HL-60 (cell line): ENCODE measurements at regions not wholly inside any gene's neighbourhood (a gene's known extent, or its start where the extent isn't known, plus 50 kb on each side); places are given as distances from the start of the nearest gene placed in this dataset.

Experiments
- GABPA ChIP-seq: IDR thresholded peaks from 2 replicates; pipeline ENCODE4 v1.6.1; 2012; ENCODE audit warnings: low read depth
- POLR2AphosphoS5 ChIP-seq: IDR thresholded peaks from 2 replicates; pipeline ENCODE4 v1.6.1; 2012; ENCODE audit warnings: low read depth
- REST ChIP-seq: IDR thresholded peaks from 2 replicates; pipeline ENCODE4 v1.6.1; 2012; ENCODE audit warnings: low read depth; ENCODE audit not compliant: insufficient replicate concordance
- TF ChIP-seq, protein P1 (sequence below): IDR thresholded peaks from one replicate; pipeline ENCODE4 v1.5.1; 2011; ENCODE audit warnings: low read length, control low read depth, inconsistent platforms; ENCODE audit not compliant: insufficient read depth

- TF ChIP-seq POLR2AphosphoS5 (no peak), GABPA (no peak), REST (no peak)
- TF ChIP-seq, protein P1, sequence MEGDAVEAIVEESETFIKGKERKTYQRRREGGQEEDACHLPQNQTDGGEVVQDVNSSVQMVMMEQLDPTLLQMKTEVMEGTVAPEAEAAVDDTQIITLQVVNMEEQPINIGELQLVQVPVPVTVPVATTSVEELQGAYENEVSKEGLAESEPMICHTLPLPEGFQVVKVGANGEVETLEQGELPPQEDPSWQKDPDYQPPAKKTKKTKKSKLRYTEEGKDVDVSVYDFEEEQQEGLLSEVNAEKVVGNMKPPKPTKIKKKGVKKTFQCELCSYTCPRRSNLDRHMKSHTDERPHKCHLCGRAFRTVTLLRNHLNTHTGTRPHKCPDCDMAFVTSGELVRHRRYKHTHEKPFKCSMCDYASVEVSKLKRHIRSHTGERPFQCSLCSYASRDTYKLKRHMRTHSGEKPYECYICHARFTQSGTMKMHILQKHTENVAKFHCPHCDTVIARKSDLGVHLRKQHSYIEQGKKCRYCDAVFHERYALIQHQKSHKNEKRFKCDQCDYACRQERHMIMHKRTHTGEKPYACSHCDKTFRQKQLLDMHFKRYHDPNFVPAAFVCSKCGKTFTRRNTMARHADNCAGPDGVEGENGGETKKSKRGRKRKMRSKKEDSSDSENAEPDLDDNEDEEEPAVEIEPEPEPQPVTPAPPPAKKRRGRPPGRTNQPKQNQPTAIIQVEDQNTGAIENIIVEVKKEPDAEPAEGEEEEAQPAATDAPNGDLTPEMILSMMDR: no peak
Observed at GRCh38 chr6:3529232-3529631, 72.4 kb upstream of the SLC22A23 start.
